GM10248 (cell line): ENCODE measurements at regions not wholly inside any gene's neighbourhood (a gene's known extent, or its start where the extent isn't known, plus 50 kb on each side); places are given as distances from the start of the nearest gene placed in this dataset.

ENCODE experiments used
- CTCF ChIA-PET: fragments of 300-600 bp; sonication (Branson Sonifier 250); formaldehyde crosslinking; extraction: SDS; loops from one replicate; lab custom pipeline; 2021; ENCODE audit warnings: antibody characterized with exemption; lab: Yijun Ruan, JAX
- POLR2A ChIA-PET: fragments of 350-650 bp; sonication (Branson Sonifier 250); formaldehyde crosslinking; extraction: SDS; loops from one replicate; lab custom pipeline; 2020; ENCODE audit warnings: antibody characterized with exemption; lab: Yijun Ruan, JAX
- DNase-seq: peaks from one replicate; pipeline ENCODE4 v3.0.0; 2012; ENCODE audit errors: extremely low spot score
- TF ChIP-seq, protein P1 (sequence below): IDR thresholded peaks from 2 replicates; pipeline ENCODE4 v1.5.1; 2012; ENCODE audit warnings: mild to moderate bottlenecking, low read depth; ENCODE audit errors: extremely low read depth, missing control alignments, control extremely low read depth

GRCh38 chr13:81395368-81395767 is 1054.4 kb upstream of the SPRY2 start:
- ChIA-PET POLR2A (no interaction called here), CTCF (no interaction called here)
- TF ChIP-seq, protein P1, sequence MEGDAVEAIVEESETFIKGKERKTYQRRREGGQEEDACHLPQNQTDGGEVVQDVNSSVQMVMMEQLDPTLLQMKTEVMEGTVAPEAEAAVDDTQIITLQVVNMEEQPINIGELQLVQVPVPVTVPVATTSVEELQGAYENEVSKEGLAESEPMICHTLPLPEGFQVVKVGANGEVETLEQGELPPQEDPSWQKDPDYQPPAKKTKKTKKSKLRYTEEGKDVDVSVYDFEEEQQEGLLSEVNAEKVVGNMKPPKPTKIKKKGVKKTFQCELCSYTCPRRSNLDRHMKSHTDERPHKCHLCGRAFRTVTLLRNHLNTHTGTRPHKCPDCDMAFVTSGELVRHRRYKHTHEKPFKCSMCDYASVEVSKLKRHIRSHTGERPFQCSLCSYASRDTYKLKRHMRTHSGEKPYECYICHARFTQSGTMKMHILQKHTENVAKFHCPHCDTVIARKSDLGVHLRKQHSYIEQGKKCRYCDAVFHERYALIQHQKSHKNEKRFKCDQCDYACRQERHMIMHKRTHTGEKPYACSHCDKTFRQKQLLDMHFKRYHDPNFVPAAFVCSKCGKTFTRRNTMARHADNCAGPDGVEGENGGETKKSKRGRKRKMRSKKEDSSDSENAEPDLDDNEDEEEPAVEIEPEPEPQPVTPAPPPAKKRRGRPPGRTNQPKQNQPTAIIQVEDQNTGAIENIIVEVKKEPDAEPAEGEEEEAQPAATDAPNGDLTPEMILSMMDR = no peak
- no peak for DNase-seq

- ChIA-PET POLR2A (no interaction called here), CTCF (interaction anchor here (1.2 kb wide), 1 partner anchor 22 kb away, joined by 3 read pairs; no protein-coding TSS in a partner anchor)
- no peak for DNase-seq
- TF ChIP-seq, protein P1 = no peak
Observed at GRCh38 chr13:81394640-81395039, 1053.7 kb upstream of the SPRY2 start.

- no peak for DNase-seq
- TF ChIP-seq, protein P1 = no peak
- ChIA-PET POLR2A (no interaction called here), CTCF (interaction anchor here (1.2 kb wide), 1 partner anchor 23 kb away, joined by 3 read pairs; no protein-coding TSS in a partner anchor)
Observed at GRCh38 chr13:81393721-81394120, 1052.8 kb upstream of the SPRY2 start.

- ChIA-PET POLR2A (no interaction called here), CTCF (no interaction called here)
- TF ChIP-seq, protein P1 = no peak
- no peak for DNase-seq
Observed at GRCh38 chr13:81393110-81393509, 1052.2 kb upstream of the SPRY2 start.

DNA sequence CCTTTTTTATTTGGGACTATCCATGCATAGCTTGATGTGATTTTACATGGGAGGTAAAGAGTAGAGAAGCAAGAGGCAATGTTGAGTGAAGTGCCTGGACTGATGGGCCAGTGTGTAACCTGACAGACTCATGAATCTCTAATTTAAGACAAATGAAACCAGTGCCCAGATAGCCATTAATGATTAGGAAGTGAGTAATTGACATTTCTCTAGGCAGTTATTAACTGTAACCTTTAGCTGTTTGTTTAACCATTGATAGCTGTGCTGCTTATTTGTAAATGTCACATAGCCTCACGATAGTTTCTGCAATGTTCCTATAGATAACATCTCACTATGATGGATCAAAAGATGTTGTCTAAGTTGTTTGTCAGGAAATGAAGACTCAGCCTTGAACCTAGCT is 1047.5 kb upstream of the SPRY2 start:
- POLR2A ChIA-PET = no interaction called here
- no peak for DNase-seq
- CTCF ChIA-PET = no interaction called here
- TF ChIP-seq, protein P1 = no peak

GRCh38 chr13:81383444-81383843 is 1042.5 kb upstream of the SPRY2 start:
- ChIA-PET CTCF (interaction anchor here (1.1 kb wide), 1 partner anchor 23 kb away, joined by 3 read pairs; no protein-coding TSS in a partner anchor), POLR2A (no interaction called here)
- no peak for DNase-seq
- TF ChIP-seq, protein P1 = no peak
